ENCODE measurements at regions not wholly inside any gene's neighbourhood (a gene's known extent, or its start where the extent isn't known, plus 50 kb on each side); places are given as distances from the start of the nearest gene placed in this dataset.

DNA sequence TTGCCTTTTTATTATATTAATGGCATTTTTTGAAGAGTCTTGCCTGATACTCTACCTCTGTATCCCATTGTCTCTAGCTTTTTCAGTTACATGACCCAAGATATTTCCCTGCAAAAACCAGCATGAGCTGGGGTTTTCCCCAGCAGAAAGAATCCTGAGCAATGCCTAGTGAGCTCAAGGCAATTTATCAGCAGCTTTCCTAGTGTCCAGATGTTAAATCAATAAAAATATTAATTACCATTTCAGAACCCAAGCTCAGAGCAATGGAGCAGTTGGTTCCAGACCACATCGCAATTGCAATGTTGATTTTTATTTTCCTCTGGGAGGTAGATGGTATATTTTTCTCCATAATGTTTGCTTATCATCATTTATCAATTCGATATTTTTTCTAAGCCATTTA lies 137.2 kb downstream of the RAB38 start:
- Histone ChIP-seq H3K23ac (ENCODE audit: low read length in 2 of 2) (no peak overlapping the region), H3K14ac (ENCODE audit: low read length in 2 of 2) (no peak overlapping the region), H2BK120ac (ENCODE audit: low read depth, low read length) (no peak overlapping the region), H2AK5ac (ENCODE audit: low read length, severe bottlenecking) (no peak overlapping the region), H2AFZ (ENCODE audit: low read depth, low read length) (no peak overlapping the region), H4K8ac (ENCODE audit: low read length) (no peak overlapping the region), H3K9me3 (ENCODE audit: control insufficient read depth, low read length) (no peaks in the 10 kb centered on the region), H3K4me2 (ENCODE audit: low read length, poor library complexity, severe bottlenecking) (no peak overlapping the region), H3K18ac (ENCODE audit: low read depth in 1 of 2, low read length in 2 of 2) (no peak overlapping the region), H3K4me3 (ENCODE audit: insufficient read depth in 1 of 2, low read depth in 1 of 2, low read length in 2 of 2) (no peak overlapping the region), H2BK5ac (ENCODE audit: low read depth, low read length, poor library complexity, severe bottlenecking) (no peak overlapping the region), H3K4me1 (ENCODE audit: control insufficient read depth, insufficient read depth, low read depth, low read length) (no peaks in the 10 kb centered on the region), H4K91ac (ENCODE audit: low read length) (no peak overlapping the region), H3K9ac (ENCODE audit: low read length) (no peak overlapping the region), H2BK15ac (ENCODE audit: low read depth, poor library complexity, severe bottlenecking) (no peak overlapping the region), H3K27me3 (ENCODE audit: control insufficient read depth in 1 of 2, insufficient read depth in 1 of 2, low read length in 2 of 2) (peaks cover 0 to 7% of the 10 kb centered on the region in 2 experiments), H3K4ac (ENCODE audit: low read depth in 1 of 2, low read length in 2 of 2) (no peak overlapping the region), H3K79me1 (replicated peaks; ENCODE audit: low read length, poor library complexity, severe bottlenecking) (no peaks in the 10 kb centered on the region), H2BK12ac (ENCODE audit: low read length in 2 of 2) (no peak overlapping the region), H3K36me3 (ENCODE audit: control insufficient read depth in 1 of 2, insufficient read depth in 2 of 2, low read depth in 1 of 2, low read length in 2 of 2) (no peaks in the 10 kb centered on the region), H3K27ac (ENCODE audit: low read length, poor library complexity, severe bottlenecking) (no peak overlapping the region)
- WGBS: 70% methylated on average over 1 of the region's 2 CpGs
- DNase-seq: no peak

DNA sequence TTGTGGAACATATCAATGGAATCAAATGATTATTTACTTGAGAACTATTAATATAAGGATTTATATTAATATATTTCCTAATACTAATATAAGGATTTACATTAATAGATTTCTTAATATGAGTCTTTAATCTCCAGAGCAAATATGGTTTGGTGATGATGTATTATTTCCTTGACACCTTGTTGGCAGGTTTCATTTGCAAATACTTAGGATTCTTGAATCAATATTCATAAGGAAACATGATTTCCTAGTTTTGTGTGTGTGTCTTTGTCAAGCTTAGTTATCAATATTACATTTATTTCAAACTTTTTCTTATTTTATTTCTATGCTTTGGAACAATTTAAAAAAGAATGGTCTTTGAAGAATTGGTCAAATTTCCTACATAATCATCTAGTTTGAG lies 138.5 kb downstream of the RAB38 start:
- no peaks in the 10 kb centered on the region for H3K27me3 ChIP-seq (ENCODE audit: control insufficient read depth in 1 of 2, insufficient read depth in 1 of 2, low read length in 2 of 2)
- no peaks in the 10 kb centered on the region for H3K9me3 ChIP-seq (ENCODE audit: control insufficient read depth, low read length)
- H4K8ac ChIP-seq (ENCODE audit: low read length): no peak overlapping the region
- H2BK15ac ChIP-seq (ENCODE audit: low read depth, poor library complexity, severe bottlenecking): no peak overlapping the region
- no peak overlapping the region for H2AK5ac ChIP-seq (ENCODE audit: low read length, severe bottlenecking)
- no peak overlapping the region for H2BK5ac ChIP-seq (ENCODE audit: low read depth, low read length, poor library complexity, severe bottlenecking)
- no peaks in the 10 kb centered on the region for H3K4me1 ChIP-seq (ENCODE audit: control insufficient read depth, insufficient read depth, low read depth, low read length)
- no peak overlapping the region for H3K9ac ChIP-seq (ENCODE audit: low read length)
- H3K27ac ChIP-seq (ENCODE audit: low read length, poor library complexity, severe bottlenecking): no peak overlapping the region
- no peak overlapping the region for H3K4me2 ChIP-seq (ENCODE audit: low read length, poor library complexity, severe bottlenecking)
- no peak overlapping the region for H2BK120ac ChIP-seq (ENCODE audit: low read depth, low read length)
- no peak overlapping the region for H3K14ac ChIP-seq (ENCODE audit: low read length in 2 of 2)
- no peak overlapping the region for H3K23ac ChIP-seq (ENCODE audit: low read length in 2 of 2)
- no peak overlapping the region for H2BK12ac ChIP-seq (ENCODE audit: low read length in 2 of 2)
- no peak overlapping the region for H3K4me3 ChIP-seq (ENCODE audit: insufficient read depth in 1 of 2, low read depth in 1 of 2, low read length in 2 of 2)
- no peaks in the 10 kb centered on the region for H3K36me3 ChIP-seq (ENCODE audit: control insufficient read depth in 1 of 2, insufficient read depth in 2 of 2, low read depth in 1 of 2, low read length in 2 of 2)
- H2AFZ ChIP-seq (ENCODE audit: low read depth, low read length): no peak overlapping the region
- H3K18ac ChIP-seq (ENCODE audit: low read depth in 1 of 2, low read length in 2 of 2): no peak overlapping the region
- no peaks in the 10 kb centered on the region for H3K79me1 ChIP-seq (replicated peaks; ENCODE audit: low read length, poor library complexity, severe bottlenecking)
- no peak overlapping the region for H4K91ac ChIP-seq (ENCODE audit: low read length)
- DNase-seq: no peak
- no peak overlapping the region for H3K4ac ChIP-seq (ENCODE audit: low read depth in 1 of 2, low read length in 2 of 2)

DNA sequence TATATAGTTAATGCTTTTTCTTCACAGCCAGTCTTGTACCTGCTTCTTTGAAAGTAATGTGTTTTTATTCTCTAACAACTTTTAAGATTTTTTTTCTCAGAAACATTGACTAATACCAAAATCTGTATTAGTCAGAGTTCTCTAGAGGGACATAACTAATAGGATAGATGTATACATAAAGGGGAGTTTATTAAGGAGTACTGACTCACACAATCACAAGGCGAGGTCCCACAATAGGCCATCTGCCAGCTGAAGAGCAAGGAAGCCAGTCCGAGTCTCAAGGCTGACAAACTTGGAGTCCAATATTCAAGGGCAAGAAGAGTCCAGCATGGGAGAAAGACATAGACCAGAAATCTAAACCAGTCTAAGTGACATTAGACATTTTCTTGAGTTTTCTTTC lies 140.0 kb downstream of the RAB38 start:
- H3K4me3 ChIP-seq (ENCODE audit: insufficient read depth in 1 of 2, low read depth in 1 of 2, low read length in 2 of 2): no peak overlapping the region
- no peak overlapping the region for H4K8ac ChIP-seq (ENCODE audit: low read length)
- H3K4me2 ChIP-seq (ENCODE audit: low read length, poor library complexity, severe bottlenecking): no peak overlapping the region
- H2AFZ ChIP-seq (ENCODE audit: low read depth, low read length): no peak overlapping the region
- no peak overlapping the region for H2BK5ac ChIP-seq (ENCODE audit: low read depth, low read length, poor library complexity, severe bottlenecking)
- H3K27me3 ChIP-seq (ENCODE audit: control insufficient read depth in 1 of 2, insufficient read depth in 1 of 2, low read length in 2 of 2): no peaks in the 10 kb centered on the region
- H3K36me3 ChIP-seq (ENCODE audit: control insufficient read depth in 1 of 2, insufficient read depth in 2 of 2, low read depth in 1 of 2, low read length in 2 of 2): no peaks in the 10 kb centered on the region
- WGBS: 90% methylated on average over 2 of the region's 2 CpGs
- H2BK12ac ChIP-seq (ENCODE audit: low read length in 2 of 2): no peak overlapping the region
- no peak overlapping the region for H3K27ac ChIP-seq (ENCODE audit: low read length, poor library complexity, severe bottlenecking)
- no peak overlapping the region for H3K14ac ChIP-seq (ENCODE audit: low read length in 2 of 2)
- no peak overlapping the region for H2BK15ac ChIP-seq (ENCODE audit: low read depth, poor library complexity, severe bottlenecking)
- peak overlapping the region; percentile 32 for H3K9ac ChIP-seq (ENCODE audit: low read length)
- H3K4ac ChIP-seq (ENCODE audit: low read depth in 1 of 2, low read length in 2 of 2): no peak overlapping the region
- no peak overlapping the region for H2BK120ac ChIP-seq (ENCODE audit: low read depth, low read length)
- H3K79me1 ChIP-seq (replicated peaks; ENCODE audit: low read length, poor library complexity, severe bottlenecking): no peaks in the 10 kb centered on the region
- no peak overlapping the region for H2AK5ac ChIP-seq (ENCODE audit: low read length, severe bottlenecking)
- no peak overlapping the region for H4K91ac ChIP-seq (ENCODE audit: low read length)
- no peak for DNase-seq
- H3K23ac ChIP-seq (ENCODE audit: low read length in 2 of 2): no peak overlapping the region
- H3K18ac ChIP-seq (ENCODE audit: low read depth in 1 of 2, low read length in 2 of 2): no peak overlapping the region
- H3K9me3 ChIP-seq (ENCODE audit: control insufficient read depth, low read length): no peaks in the 10 kb centered on the region
- no peaks in the 10 kb centered on the region for H3K4me1 ChIP-seq (ENCODE audit: control insufficient read depth, insufficient read depth, low read depth, low read length)

DNA sequence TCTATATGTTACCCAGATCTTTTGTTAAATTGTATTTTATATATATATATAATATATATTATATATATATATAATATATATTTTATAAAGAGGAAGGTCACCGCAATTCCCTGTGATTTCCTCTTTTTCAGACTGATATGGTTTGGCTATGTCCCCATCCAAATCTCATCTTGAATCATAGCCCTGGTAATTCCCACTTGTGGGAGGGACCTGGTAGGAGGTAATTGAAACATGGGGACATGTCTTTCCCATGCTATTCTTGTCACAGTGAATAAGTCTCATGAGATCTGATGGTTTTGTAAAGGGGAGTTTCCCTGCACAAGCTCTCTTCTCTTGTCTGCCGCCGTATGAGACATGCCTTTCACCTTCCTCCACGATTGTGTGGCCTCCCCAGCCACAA lies 157.6 kb downstream of the RAB38 start:
- Histone ChIP-seq H3K36me3 (ENCODE audit: control insufficient read depth in 1 of 2, insufficient read depth in 2 of 2, low read depth in 1 of 2, low read length in 2 of 2) (no peaks in the 10 kb centered on the region), H2BK12ac (ENCODE audit: low read length in 2 of 2) (no peak overlapping the region), H3K4me2 (ENCODE audit: low read length, poor library complexity, severe bottlenecking) (no peak overlapping the region), H3K4ac (ENCODE audit: low read depth in 1 of 2, low read length in 2 of 2) (no peak overlapping the region), H4K91ac (ENCODE audit: low read length) (no peak overlapping the region), H4K8ac (ENCODE audit: low read length) (no peak overlapping the region), H2AFZ (ENCODE audit: low read depth, low read length) (no peak overlapping the region), H3K14ac (ENCODE audit: low read length in 2 of 2) (no peak overlapping the region), H3K9ac (ENCODE audit: low read length) (no peak overlapping the region), H2BK120ac (ENCODE audit: low read depth, low read length) (no peak overlapping the region), H3K27ac (ENCODE audit: low read length, poor library complexity, severe bottlenecking) (no peak overlapping the region), H3K27me3 (ENCODE audit: control insufficient read depth in 1 of 2, insufficient read depth in 1 of 2, low read length in 2 of 2) (no peaks in the 10 kb centered on the region), H3K23ac (ENCODE audit: low read length in 2 of 2) (no peak overlapping the region), H3K4me1 (ENCODE audit: control insufficient read depth, insufficient read depth, low read depth, low read length) (no peaks in the 10 kb centered on the region), H3K18ac (ENCODE audit: low read depth in 1 of 2, low read length in 2 of 2) (no peak overlapping the region), H3K79me1 (replicated peaks; ENCODE audit: low read length, poor library complexity, severe bottlenecking) (no peaks in the 10 kb centered on the region), H3K4me3 (ENCODE audit: insufficient read depth in 1 of 2, low read depth in 1 of 2, low read length in 2 of 2) (no peak overlapping the region), H3K9me3 (ENCODE audit: control insufficient read depth, low read length) (no peaks in the 10 kb centered on the region), H2BK15ac (ENCODE audit: low read depth, poor library complexity, severe bottlenecking) (no peak overlapping the region), H2BK5ac (ENCODE audit: low read depth, low read length, poor library complexity, severe bottlenecking) (no peak overlapping the region), H2AK5ac (ENCODE audit: low read length, severe bottlenecking) (no peak overlapping the region)
- WGBS: 75% methylated on average over 3 of the region's 4 CpGs
- no peak for DNase-seq
